Frontal cortex (tissue), 3 donors: ENCODE measurements at regions not wholly inside any gene's neighbourhood (a gene's known extent, or its start where the extent isn't known, plus 50 kb on each side); places are given as distances from the start of the nearest gene placed in this dataset.

ENCODE experiments used
- DNase-seq, 2 donors: peaks; one replicate each; pipeline ENCODE4 v3.0.0; 2012; ENCODE audit warnings: low spot score in 2 of 2
- FAIRE-seq: peaks from 2 replicates; lab custom pipeline; 2012; peaks lifted over from hg19 to GRCh38; lab: Jason Lieb, UNC
- donor health status: control.
- donor health status: control.
- donor health status: control.

- no peak for DNase-seq
- no peak for FAIRE-seq
These were observed 274.3 kb upstream of the MKI67 start for GRCh38 chr10:128400564-128400963.

- no peak for FAIRE-seq
These were observed 279.2 kb upstream of the MKI67 start for GRCh38 chr10:128405450-128405849.

GRCh38 chr10:128411643-128412042 lies 285.4 kb upstream of the MKI67 start:
- no peak for DNase-seq
- no peak for FAIRE-seq

More at GRCh38 chr10:128405450-128405849, 279.2 kb upstream of the MKI67 start:
- DNase-seq: no peak

- DNase-seq (no peak), FAIRE-seq (no peak)
These were observed 288.3 kb upstream of the MKI67 start for GRCh38 chr10:128414568-128414967.

GRCh38 chr10:128416231-128416630 lies 290.0 kb upstream of the MKI67 start:
- FAIRE-seq: no peak
- DNase-seq: no peak

- DNase-seq: no peak
These were observed 291.6 kb upstream of the MKI67 start for GRCh38 chr10:128417826-128418225.

GRCh38 chr10:128418819-128419218 lies 292.6 kb upstream of the MKI67 start:
- DNase-seq (no peak), FAIRE-seq (no peak)

More at GRCh38 chr10:128417826-128418225, 291.6 kb upstream of the MKI67 start:
- no peak for FAIRE-seq

- FAIRE-seq (no peak), DNase-seq (no peak)
These were observed 293.3 kb upstream of the MKI67 start for GRCh38 chr10:128419466-128420019.

GRCh38 chr10:128420623-128421022 lies 294.4 kb upstream of the MKI67 start:
- FAIRE-seq: no peak
- DNase-seq: no peak

- no peak for DNase-seq
- FAIRE-seq: no peak
These were observed 295.3 kb upstream of the MKI67 start for GRCh38 chr10:128421371-128422160.

- FAIRE-seq: no peak
- DNase-seq: no peak
These were observed 296.0 kb upstream of the MKI67 start for GRCh38 chr10:128422190-128422589.

GRCh38 chr10:128422999-128423398 lies 296.8 kb upstream of the MKI67 start:
- FAIRE-seq (no peak), DNase-seq (no peak)

GRCh38 chr10:128429321-128429720 lies 303.1 kb upstream of the MKI67 start:
- FAIRE-seq: no peak
- DNase-seq: no peak

- FAIRE-seq (no peak), DNase-seq (no peak)
These were observed 303.8 kb upstream of the MKI67 start for GRCh38 chr10:128429835-128430513.

- DNase-seq (no peak), FAIRE-seq (no peak)
These were observed 304.9 kb upstream of the MKI67 start for GRCh38 chr10:128431083-128431482.

- DNase-seq: no peak
These were observed 305.3 kb upstream of the MKI67 start for GRCh38 chr10:128431506-128431905.

GRCh38 chr10:128432011-128432410 lies 305.8 kb upstream of the MKI67 start:
- FAIRE-seq (no peak), DNase-seq (no peak)

More at GRCh38 chr10:128431506-128431905, 305.3 kb upstream of the MKI67 start:
- FAIRE-seq: no peak

- FAIRE-seq (no peak), DNase-seq (no peak)
These were observed 306.2 kb upstream of the MKI67 start for GRCh38 chr10:128432423-128432822.

- FAIRE-seq: no peak
- DNase-seq: no peak
These were observed 309.6 kb upstream of the MKI67 start for GRCh38 chr10:128435811-128436210.

GRCh38 chr10:128437786-128438345 lies 311.6 kb upstream of the MKI67 start:
- FAIRE-seq (no peak), DNase-seq (no peak)
